ENCODE measurements at regions not wholly inside any gene's neighbourhood (a gene's known extent, or its start where the extent isn't known, plus 50 kb on each side); places are given as distances from the start of the nearest gene placed in this dataset.

- no peak for TF ChIP-seq RAD21 (IDR thresholded peaks at IDR 0.05; ENCODE audit: low read depth)
- no peak for TF ChIP-seq CTCF (IDR thresholded peaks at IDR 0.05 in 2 of 3, conservative IDR thresholded peaks at IDR 0.05 in 1 of 3; ENCODE audit: borderline replicate concordance in 1 of 3, insufficient read depth in 1 of 3, low read depth in 2 of 3, low read length in 2 of 3)
- TF ChIP-seq ATF3 (IDR thresholded peaks at IDR 0.05) = no peak
- TF ChIP-seq SIN3A (IDR thresholded peaks at IDR 0.05; ENCODE audit: low read depth) = no peak
- no peak for TF ChIP-seq POLR2AphosphoS5 (IDR thresholded peaks at IDR 0.05; ENCODE audit: low read depth, low read length)
- no peak for TF ChIP-seq EZH2 (IDR thresholded peaks at IDR 0.05)
- TF ChIP-seq MAX (IDR thresholded peaks at IDR 0.05) = no peak
- TF ChIP-seq POLR2A (IDR thresholded peaks at IDR 0.05; ENCODE audit: borderline replicate concordance, extremely low read depth, insufficient read depth, insufficient read length) = no peak
These were observed 459.8 kb upstream of the FGF16 start for GRCh38 chrX:76987381-76987780.
